ENCODE measurements at regions not wholly inside any gene's neighbourhood (a gene's known extent, or its start where the extent isn't known, plus 50 kb on each side); places are given as distances from the start of the nearest gene placed in this dataset.

GRCh38 chr10:31754803-31755624, 173.6 kb downstream of the ARHGAP12 start:
- 55 to 80% (median 74%) methylated on average over 14 of the region's 14 CpGs for WGBS, 3 donors
- H3K27ac ChIP-seq (ENCODE audit: low read depth, low read length), result no peak overlapping the region

- WGBS, 3 donors, result 94 to 98% (median 97%) methylated on average over 6 of the region's 6 CpGs
- H3K27ac ChIP-seq (ENCODE audit: low read depth, low read length), result no peak overlapping the region
These were observed 174.9 kb downstream of the ARHGAP12 start for GRCh38 chr10:31753681-31754080.

GRCh38 chr10:31752170-31752569, 176.5 kb downstream of the ARHGAP12 start:
- no peak overlapping the region for H3K27ac ChIP-seq (ENCODE audit: low read depth, low read length)
- WGBS, 3 donors, result 94 to 100% (median 100%) methylated on average over 1 of the region's 1 CpG

- 71 to 91% (median 82%) methylated on average over 9 of the region's 9 CpGs for WGBS, 3 donors
- H3K27ac ChIP-seq (ENCODE audit: low read depth, low read length), result no peak overlapping the region
These were observed 176.9 kb downstream of the ARHGAP12 start for GRCh38 chr10:31751738-31752080.

- 39 to 82% (median 46%) methylated on average over 7 of the region's 7 CpGs for WGBS, 3 donors
- no peak overlapping the region for H3K27ac ChIP-seq (ENCODE audit: low read depth, low read length)
These were observed 177.4 kb downstream of the ARHGAP12 start for GRCh38 chr10:31751051-31751737.

- WGBS, 3 donors, result 28 to 42% (median 38%) methylated on average over 26 to 28 of the region's 28 CpGs
- H3K27ac ChIP-seq (ENCODE audit: low read depth, low read length), result no peak overlapping the region
These were observed 178.4 kb downstream of the ARHGAP12 start for GRCh38 chr10:31749981-31750840.

- H3K27ac ChIP-seq (ENCODE audit: low read depth, low read length), result no peak overlapping the region
These were observed 179.3 kb downstream of the ARHGAP12 start for GRCh38 chr10:31749301-31749700.

GRCh38 chr10:31745612-31746376, 182.8 kb downstream of the ARHGAP12 start:
- no peak overlapping the region for H3K27ac ChIP-seq (ENCODE audit: low read depth, low read length)

More at GRCh38 chr10:31749301-31749700, 179.3 kb downstream of the ARHGAP12 start:
- 65 to 85% (median 78%) methylated on average over 12 to 13 of the region's 13 CpGs for WGBS, 3 donors

GRCh38 chr10:31744025-31744424, 184.6 kb downstream of the ARHGAP12 start:
- WGBS, 3 donors, result 80 to 97% (median 93%) methylated on average over 1 of the region's 1 CpG

More at GRCh38 chr10:31745612-31746376, 182.8 kb downstream of the ARHGAP12 start:
- WGBS, 3 donors, result 80 to 85% (median 83%) methylated on average over 9 of the region's 9 CpGs

GRCh38 chr10:31742255-31742654, 186.4 kb downstream of the ARHGAP12 start:
- H3K27ac ChIP-seq (ENCODE audit: low read depth, low read length), result no peak overlapping the region
- 90 to 100% (median 96%) methylated on average over 1 of the region's 1 CpG for WGBS, 3 donors

More at GRCh38 chr10:31744025-31744424, 184.6 kb downstream of the ARHGAP12 start:
- H3K27ac ChIP-seq (ENCODE audit: low read depth, low read length), result no peak overlapping the region

GRCh38 chr10:31741473-31741872, 187.2 kb downstream of the ARHGAP12 start:
- no peak overlapping the region for H3K27ac ChIP-seq (ENCODE audit: low read depth, low read length)

- H3K27ac ChIP-seq (ENCODE audit: low read depth, low read length), result no peak overlapping the region
- 38 to 75% (median 56%) methylated on average over 1 of the region's 1 CpG for WGBS, 3 donors
These were observed 188.9 kb downstream of the ARHGAP12 start for GRCh38 chr10:31739711-31740110.

GRCh38 chr10:31739146-31739545, 189.5 kb downstream of the ARHGAP12 start:
- H3K27ac ChIP-seq (ENCODE audit: low read depth, low read length), result no peak overlapping the region
- 80 to 92% (median 90%) methylated on average over 2 of the region's 2 CpGs for WGBS, 3 donors

GRCh38 chr10:31731711-31732110, 196.9 kb downstream of the ARHGAP12 start:
- WGBS, 3 donors, result 70 to 88% (median 84%) methylated on average over 1 of the region's 1 CpG
- H3K27ac ChIP-seq (ENCODE audit: low read depth, low read length), result no peak overlapping the region

GRCh38 chr10:31730776-31731175, 197.9 kb downstream of the ARHGAP12 start:
- WGBS, 3 donors, result 93 to 96% (median 94%) methylated on average over 3 of the region's 3 CpGs
- H3K27ac ChIP-seq (ENCODE audit: low read depth, low read length), result no peak overlapping the region

GRCh38 chr10:31728698-31729224, 199.9 kb downstream of the ARHGAP12 start:
- WGBS, 3 donors, result 66 to 81% (median 76%) methylated on average over 2 of the region's 2 CpGs
- no peak overlapping the region for H3K27ac ChIP-seq (ENCODE audit: low read depth, low read length)

GRCh38 chr10:31725436-31725835, 203.2 kb downstream of the ARHGAP12 start:
- WGBS, 3 donors, result 40 to 96% (median 92%) methylated on average over 7 of the region's 7 CpGs
- H3K27ac ChIP-seq (ENCODE audit: low read depth, low read length), result no peak overlapping the region

- H3K27ac ChIP-seq (ENCODE audit: low read depth, low read length), result no peak overlapping the region
- 87 to 91% (median 88%) methylated on average over 5 of the region's 5 CpGs for WGBS, 3 donors
These were observed 204.3 kb downstream of the ARHGAP12 start for GRCh38 chr10:31724296-31724695.

All from adipose tissue (tissue), 3 donors.